CD4-positive, alpha-beta T cell treated with Interleukin-4 for 1 hour (primary cell): ENCODE measurements at regions not wholly inside any gene's neighbourhood (a gene's known extent, or its start where the extent isn't known, plus 50 kb on each side); places are given as distances from the start of the nearest gene placed in this dataset.

Source experiments
- DNase-seq, 2 donors: peaks; one replicate each; pipeline ENCODE4 v3.0.0-alpha.2; 2020 to 2022

GRCh38 chr4:136227315-136227714 lies 1305.0 kb downstream of the PCDH18 start:
- no peak for DNase-seq

DNA sequence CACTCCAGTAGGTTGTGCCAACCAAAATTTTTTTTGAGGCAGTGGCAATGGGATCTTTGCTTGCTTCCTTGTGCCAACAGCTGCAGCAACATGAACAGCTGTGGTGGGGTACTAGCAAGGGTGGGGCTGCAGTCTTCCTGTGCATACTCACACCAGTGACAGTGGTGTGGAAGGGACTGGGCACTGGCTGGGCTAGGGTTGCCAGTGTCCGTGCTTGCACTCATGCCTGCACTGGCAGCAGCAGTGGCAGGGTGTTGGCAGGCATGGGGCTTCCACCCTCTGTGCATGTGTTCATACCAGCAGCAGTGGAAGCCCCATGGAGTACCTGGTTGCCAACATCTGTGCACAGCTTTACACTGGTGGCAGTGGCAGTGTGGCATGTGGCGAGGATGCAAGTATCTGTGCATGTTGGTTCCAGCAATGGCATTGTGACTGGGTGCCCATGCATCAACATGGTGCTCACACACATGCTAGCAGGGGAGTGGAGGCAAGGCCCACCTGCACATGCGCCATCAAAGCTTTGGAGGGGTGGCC lies 1312.6 kb downstream of the PCDH18 start:
- DNase-seq: no peak

DNA sequence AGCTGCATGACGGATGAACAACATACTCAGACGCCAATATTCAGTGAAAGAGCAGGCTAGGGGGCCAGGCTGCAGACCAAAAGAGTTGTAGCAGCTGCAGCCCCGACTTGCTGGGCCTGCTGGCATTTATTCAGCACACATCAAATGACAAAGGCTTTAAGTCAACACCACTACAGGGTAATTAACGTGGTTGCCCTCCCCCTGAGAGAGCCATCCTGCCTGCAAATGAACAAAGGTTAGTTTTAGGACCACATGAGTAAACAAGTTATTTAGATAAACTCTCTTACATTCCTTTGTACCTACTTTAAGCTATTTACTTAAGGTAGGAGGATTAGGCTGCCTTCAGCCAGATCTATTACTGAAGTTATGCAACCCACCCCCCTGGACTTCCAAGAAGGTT lies 1329.1 kb downstream of the PCDH18 start:
- no peak for DNase-seq

GRCh38 chr4:136198358-136198757 lies 1333.9 kb downstream of the PCDH18 start:
- no peak for DNase-seq

DNA sequence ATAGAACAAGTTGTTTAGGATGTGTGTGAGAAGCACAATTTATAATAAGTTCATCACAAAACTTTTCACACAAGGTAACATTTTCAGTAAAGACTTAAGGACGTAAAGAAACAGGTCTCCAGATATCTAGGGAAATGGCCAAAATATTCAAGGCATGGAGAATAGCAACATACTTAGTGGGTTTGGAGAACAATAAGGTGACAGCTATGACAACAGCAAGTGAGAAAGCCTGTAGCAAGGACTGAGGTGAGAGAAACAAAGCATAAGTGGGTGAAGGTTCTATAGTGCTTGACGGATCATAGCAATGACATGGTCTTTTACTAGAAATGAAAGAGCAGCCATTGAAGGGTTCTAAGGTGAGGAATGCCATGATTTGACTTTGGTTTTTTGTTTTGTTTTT lies 1337.3 kb downstream of the PCDH18 start:
- DNase-seq: no peak

GRCh38 chr4:136186650-136187049 lies 1345.6 kb downstream of the PCDH18 start:
- no peak for DNase-seq

DNA sequence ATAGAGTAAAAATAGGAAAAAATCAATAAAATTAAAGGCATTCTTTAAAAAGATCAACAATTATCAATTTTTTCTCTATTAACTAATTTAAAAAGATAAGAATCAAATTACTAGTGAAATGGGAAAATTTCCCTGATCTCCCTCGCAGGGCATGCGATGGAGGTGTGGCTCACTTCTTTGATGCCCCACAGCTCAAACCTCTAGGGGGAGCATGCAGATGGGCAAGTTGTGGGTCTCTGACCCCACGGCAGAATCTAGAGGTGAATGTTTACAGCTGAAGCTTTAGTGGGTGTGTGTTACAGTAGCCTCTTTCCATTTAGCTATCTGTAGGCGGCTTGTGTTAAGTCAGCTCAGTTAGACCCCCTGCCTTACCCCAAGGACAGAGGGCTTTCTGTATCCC lies 1348.8 kb downstream of the PCDH18 start:
- no peak for DNase-seq

GRCh38 chr4:136156947-136157346 lies 1375.3 kb downstream of the PCDH18 start:
- DNase-seq: no peak

- DNase-seq: no peak
These were observed 1382.2 kb downstream of the PCDH18 start for GRCh38 chr4:136150046-136150445.

GRCh38 chr4:136136601-136137000 lies 1395.7 kb downstream of the PCDH18 start:
- no peak for DNase-seq

- DNase-seq: no peak
These were observed 1408.0 kb downstream of the PCDH18 start for GRCh38 chr4:136124251-136124745.

DNA sequence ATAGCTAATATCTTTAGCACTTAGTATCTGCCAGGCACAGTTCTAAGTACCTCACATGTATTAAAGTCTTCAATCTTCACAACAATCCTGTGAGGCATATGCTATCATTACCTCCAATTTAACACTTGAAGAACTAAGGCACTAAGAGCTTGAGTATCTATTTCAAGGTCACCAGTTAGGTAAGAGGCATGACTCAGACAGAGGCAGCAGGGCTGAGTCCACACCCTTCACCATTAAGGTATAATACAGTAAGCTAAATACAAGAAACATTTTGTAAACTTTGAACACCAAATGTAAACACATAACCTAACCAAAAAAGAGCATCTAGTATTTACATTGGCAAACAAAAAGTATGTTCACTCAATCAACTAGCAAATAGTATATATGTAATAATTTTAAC lies 1410.9 kb downstream of the PCDH18 start:
- no peak for DNase-seq

DNA sequence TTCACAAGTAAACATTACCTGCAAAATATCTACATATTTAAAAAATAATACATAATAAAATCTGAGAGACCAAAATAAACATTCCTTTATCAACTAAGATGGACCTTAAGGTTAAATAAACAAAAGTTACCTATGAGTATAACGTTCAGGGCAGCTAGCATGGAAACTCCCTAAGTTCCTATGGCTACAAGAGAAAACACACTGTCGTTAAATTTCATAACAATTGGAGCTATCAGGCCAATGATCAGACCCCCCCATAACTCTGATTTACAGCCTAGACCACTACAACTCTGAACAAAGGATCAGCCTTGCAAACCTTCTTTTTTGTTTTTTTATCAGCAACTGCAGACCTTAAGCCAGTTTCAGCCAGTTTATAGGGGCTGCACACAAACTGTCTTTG lies 1418.4 kb downstream of the PCDH18 start:
- DNase-seq: no peak

GRCh38 chr4:136112116-136112515 lies 1420.2 kb downstream of the PCDH18 start:
- DNase-seq: no peak

- DNase-seq: no peak
These were observed 1425.5 kb downstream of the PCDH18 start for GRCh38 chr4:136106753-136107152.

DNA sequence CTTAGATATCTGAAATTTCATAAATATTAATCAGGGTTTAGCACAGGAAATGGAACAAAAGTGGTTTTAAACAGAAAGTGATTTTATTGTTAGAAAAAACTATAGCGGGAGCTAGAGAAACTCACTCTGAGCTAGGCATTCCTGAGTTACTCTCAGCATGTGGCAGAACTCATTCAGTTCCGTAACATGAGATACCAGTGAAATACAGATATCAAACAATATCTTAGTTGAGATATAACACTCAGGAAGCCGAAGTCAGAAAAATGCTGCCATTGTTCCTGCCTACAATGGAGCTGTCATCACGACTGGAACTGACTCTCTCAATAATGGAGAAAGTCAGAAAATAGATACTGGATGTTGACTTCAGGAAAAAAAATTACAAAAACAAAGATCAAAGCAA lies 1428.7 kb downstream of the PCDH18 start:
- DNase-seq: no peak

GRCh38 chr4:136097676-136098075 lies 1434.6 kb downstream of the PCDH18 start:
- DNase-seq: no peak

- no peak for DNase-seq
These were observed 1444.0 kb downstream of the PCDH18 start for GRCh38 chr4:136088211-136088867.

- no peak for DNase-seq
These were observed 1453.3 kb downstream of the PCDH18 start for GRCh38 chr4:136078976-136079375.

DNA sequence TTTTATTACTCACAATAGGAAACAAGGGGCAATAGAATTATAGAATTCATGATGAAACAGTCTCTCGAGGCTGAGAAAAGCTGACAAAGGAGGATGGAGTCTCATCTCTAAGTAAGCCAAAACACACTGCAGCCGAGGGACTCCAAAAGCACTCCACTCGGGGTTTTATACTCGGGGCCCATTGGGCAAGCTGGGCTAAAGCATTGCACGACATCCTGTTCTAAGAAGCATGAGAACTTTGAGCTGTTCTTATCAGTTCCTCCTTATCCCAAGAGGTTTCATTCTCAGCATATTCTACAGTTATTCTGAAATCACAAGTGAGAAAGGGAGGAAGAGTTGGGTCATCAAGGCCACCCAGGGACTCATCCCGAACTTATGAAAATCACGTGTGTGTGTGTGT lies 1475.5 kb downstream of the PCDH18 start:
- DNase-seq: no peak

GRCh38 chr4:136055360-136055759 lies 1476.9 kb downstream of the PCDH18 start:
- no peak for DNase-seq

- DNase-seq: no peak
These were observed 1495.5 kb downstream of the PCDH18 start for GRCh38 chr4:136036744-136037143.

DNA sequence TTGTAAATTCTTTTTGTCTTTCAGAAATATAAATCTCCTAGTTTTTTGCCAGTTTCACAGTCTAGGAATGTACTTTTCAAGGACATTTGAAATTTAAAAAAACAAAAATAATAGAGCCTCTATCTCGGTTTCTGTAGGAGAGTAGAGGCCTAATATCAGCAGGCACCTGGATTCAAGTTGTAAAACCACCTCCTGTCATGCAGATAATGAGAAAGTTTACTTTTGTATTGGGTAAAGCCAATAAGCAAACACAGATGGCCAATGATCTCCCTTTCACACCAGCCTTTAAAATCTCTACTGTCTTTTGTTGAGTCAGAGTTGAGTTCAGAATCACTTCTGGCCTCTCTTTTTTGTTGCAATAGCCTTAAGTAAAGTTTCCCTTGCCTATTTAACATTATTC lies 1499.9 kb downstream of the PCDH18 start:
- no peak for DNase-seq

GRCh38 chr4:136025540-136025939 lies 1506.8 kb downstream of the PCDH18 start:
- no peak for DNase-seq

GRCh38 chr4:136017556-136017955 lies 1514.7 kb downstream of the PCDH18 start:
- no peak for DNase-seq
